T-helper 1 cell treated with Interleukin-12 subunit alpha and Interleukin-12 subunit beta and Interleukin-4 antibody, amounts not matched to agents 30 ng/mL and 1 ng/mL, for 36 hours (primary cell): ENCODE measurements at regions not wholly inside any gene's neighbourhood (a gene's known extent, or its start where the extent isn't known, plus 50 kb on each side); places are given as distances from the start of the nearest gene placed in this dataset.
"Not testable (repeated sequence)": the region's sequence is repeated elsewhere in the genome, so short reads cannot be mapped to it uniquely, and the experiment has no call there.

Experiments used
- intact Hi-C: fragments of 100-400 bp; cut with micrococcal nuclease; formaldehyde crosslinking; loops from one replicate; pipeline ENCODE4 v1.15.1; 2024

- intact Hi-C loops = no loop called here
Observed at GRCh38 chr4:34323549-34324320, 1920.6 kb downstream of the ARAP2 start.

GRCh38 chr4:34328939-34329338, 1915.4 kb downstream of the ARAP2 start:
- intact Hi-C loops = no loop called here

- intact Hi-C loops = not testable (repeated sequence)
Observed at GRCh38 chr4:34335156-34335555, 1909.2 kb downstream of the ARAP2 start.

GRCh38 chr4:34335556-34335955, 1908.8 kb downstream of the ARAP2 start:
- intact Hi-C loops = not testable (repeated sequence)

- intact Hi-C loops = no loop called here
Observed at GRCh38 chr4:34362654-34363053, 1881.7 kb downstream of the ARAP2 start.

GRCh38 chr4:34363842-34364241, 1880.5 kb downstream of the ARAP2 start:
- intact Hi-C loops = no loop called here

- intact Hi-C loops = no loop called here
Observed at GRCh38 chr4:34365946-34366345, 1878.4 kb downstream of the ARAP2 start.

- intact Hi-C loops = no loop called here
Observed at GRCh38 chr4:34371676-34372075, 1872.6 kb downstream of the ARAP2 start.

- intact Hi-C loops = no loop called here
Observed at GRCh38 chr4:34372815-34373214, 1871.5 kb downstream of the ARAP2 start.

GRCh38 chr4:34373456-34373855, 1870.9 kb downstream of the ARAP2 start:
- intact Hi-C loops = no loop called here

- intact Hi-C loops = no loop called here
Observed at GRCh38 chr4:34412233-34412632, 1832.1 kb downstream of the ARAP2 start.

- intact Hi-C loops = no loop called here
Observed at GRCh38 chr4:34412911-34413310, 1831.4 kb downstream of the ARAP2 start.

GRCh38 chr4:34417160-34417559, 1827.2 kb downstream of the ARAP2 start:
- intact Hi-C loops = no loop called here

GRCh38 chr4:34419871-34420270, 1824.4 kb downstream of the ARAP2 start:
- intact Hi-C loops = no loop called here

GRCh38 chr4:34422472-34423175, 1821.7 kb downstream of the ARAP2 start:
- intact Hi-C loops = no loop called here

- intact Hi-C loops = no loop called here
Observed at GRCh38 chr4:34432706-34433105, 1811.6 kb downstream of the ARAP2 start.

- intact Hi-C loops = not testable (repeated sequence)
Observed at GRCh38 chr4:34434377-34434776, 1809.9 kb downstream of the ARAP2 start.

- intact Hi-C loops = no loop called here
Observed at GRCh38 chr4:34464196-34464595, 1780.1 kb downstream of the ARAP2 start.

- intact Hi-C loops = no loop called here
Observed at GRCh38 chr4:34466411-34466810, 1777.9 kb downstream of the ARAP2 start.

GRCh38 chr4:34469516-34469915, 1774.8 kb downstream of the ARAP2 start:
- intact Hi-C loops = no loop called here

- intact Hi-C loops = no loop called here
Observed at GRCh38 chr4:34485252-34485651, 1759.1 kb downstream of the ARAP2 start.

- intact Hi-C loops = no loop called here
Observed at GRCh38 chr4:34486461-34487363, 1757.6 kb downstream of the ARAP2 start.
